ENCODE measurements at regions not wholly inside any gene's neighbourhood (a gene's known extent, or its start where the extent isn't known, plus 50 kb on each side); places are given as distances from the start of the nearest gene placed in this dataset.

DNA sequence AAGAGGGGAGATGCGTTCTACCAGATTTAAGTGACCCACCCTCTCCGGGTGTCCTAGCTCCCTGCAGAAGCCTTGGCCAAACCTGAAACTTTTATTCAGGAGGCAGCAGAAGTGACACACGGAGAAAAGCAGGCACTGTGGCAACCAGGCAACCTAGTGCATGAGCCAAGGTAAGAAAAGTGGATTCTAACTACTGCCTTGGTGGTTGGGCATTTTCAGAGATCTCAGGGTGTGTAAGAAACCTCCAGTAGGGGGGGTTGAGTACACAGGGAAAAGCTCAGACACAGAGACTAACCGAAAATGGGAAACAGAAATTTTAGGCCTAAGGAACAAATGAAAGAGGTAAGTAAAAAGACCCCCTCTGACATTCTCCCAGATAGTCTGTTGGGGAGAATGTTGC, 645.7 kb downstream of the ANKRD7 start:
- TF ChIP-seq, protein P1, sequence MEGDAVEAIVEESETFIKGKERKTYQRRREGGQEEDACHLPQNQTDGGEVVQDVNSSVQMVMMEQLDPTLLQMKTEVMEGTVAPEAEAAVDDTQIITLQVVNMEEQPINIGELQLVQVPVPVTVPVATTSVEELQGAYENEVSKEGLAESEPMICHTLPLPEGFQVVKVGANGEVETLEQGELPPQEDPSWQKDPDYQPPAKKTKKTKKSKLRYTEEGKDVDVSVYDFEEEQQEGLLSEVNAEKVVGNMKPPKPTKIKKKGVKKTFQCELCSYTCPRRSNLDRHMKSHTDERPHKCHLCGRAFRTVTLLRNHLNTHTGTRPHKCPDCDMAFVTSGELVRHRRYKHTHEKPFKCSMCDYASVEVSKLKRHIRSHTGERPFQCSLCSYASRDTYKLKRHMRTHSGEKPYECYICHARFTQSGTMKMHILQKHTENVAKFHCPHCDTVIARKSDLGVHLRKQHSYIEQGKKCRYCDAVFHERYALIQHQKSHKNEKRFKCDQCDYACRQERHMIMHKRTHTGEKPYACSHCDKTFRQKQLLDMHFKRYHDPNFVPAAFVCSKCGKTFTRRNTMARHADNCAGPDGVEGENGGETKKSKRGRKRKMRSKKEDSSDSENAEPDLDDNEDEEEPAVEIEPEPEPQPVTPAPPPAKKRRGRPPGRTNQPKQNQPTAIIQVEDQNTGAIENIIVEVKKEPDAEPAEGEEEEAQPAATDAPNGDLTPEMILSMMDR (IDR thresholded peaks at IDR 0.05), result no peak
- H3K4me3 ChIP-seq, result no peak overlapping the region
- WGBS, 2 donors, result 75 to 78% methylated on average over 4 of the region's 4 CpGs
- intact Hi-C loops (cut with DNase I), result no loop called here
- ATAC-seq (no peak), DNase-seq (no peak), FAIRE-seq (no peak)
- H3K4me1 ChIP-seq, result no peaks in the 10 kb centered on the region
- no peaks in the 10 kb centered on the region for H3K27me3 ChIP-seq
- no peak overlapping the region for H3K27ac ChIP-seq
- H3K36me3 ChIP-seq, result no peaks in the 10 kb centered on the region
- no peaks in the 10 kb centered on the region for H3K9me3 ChIP-seq

- TF ChIP-seq, protein P1 (IDR thresholded peaks at IDR 0.05), result no peak
- Histone ChIP-seq H3K36me3 (no peaks in the 10 kb centered on the region), H3K9me3 (no peaks in the 10 kb centered on the region), H3K4me3 (no peak overlapping the region), H3K27ac (no peak overlapping the region), H3K27me3 (no peaks in the 10 kb centered on the region), H3K4me1 (no peaks in the 10 kb centered on the region)
- ATAC-seq (no peak), FAIRE-seq (no peak), DNase-seq (no peak)
- intact Hi-C loops (cut with DNase I), result no loop called here
- WGBS, 2 donors, result 18 to 27% methylated on average over 3 of the region's 3 CpGs
These were observed 648.1 kb downstream of the ANKRD7 start for GRCh38 chr7:118872568-118872967.

DNA sequence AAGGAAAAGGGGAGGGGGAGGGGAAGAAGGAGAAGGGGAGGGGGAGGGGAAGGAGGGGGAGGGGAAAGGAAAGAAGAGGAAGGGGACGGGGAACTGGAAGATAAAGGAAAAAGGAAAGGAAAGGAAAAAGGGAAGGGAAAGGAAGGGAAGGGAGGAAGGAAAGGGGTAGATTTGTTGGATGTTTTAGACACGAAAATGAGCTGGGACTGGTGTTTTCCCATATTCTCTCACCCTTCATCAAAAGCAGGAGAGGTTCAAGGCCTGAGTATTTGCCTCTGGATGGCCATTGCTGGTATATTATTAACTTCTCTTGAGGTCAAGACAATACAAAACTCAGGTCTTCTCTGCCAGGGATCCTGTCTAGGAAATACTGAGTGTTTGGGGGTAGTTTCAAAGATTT, 652.7 kb downstream of the ANKRD7 start:
- no peak for FAIRE-seq
- intact Hi-C loops (cut with DNase I), result no loop called here
- Histone ChIP-seq H3K27ac (no peak overlapping the region), H3K27me3 (no peaks in the 10 kb centered on the region), H3K4me1 (no peaks in the 10 kb centered on the region), H3K9me3 (no peaks in the 10 kb centered on the region), H3K36me3 (no peaks in the 10 kb centered on the region), H3K4me3 (no peak overlapping the region)
- ATAC-seq, result no peak
- DNase-seq, result no peak
- TF ChIP-seq, protein P1 (IDR thresholded peaks at IDR 0.05), result no peak
- 51 to 55% methylated on average over 2 of the region's 2 CpGs for WGBS, 2 donors

DNA sequence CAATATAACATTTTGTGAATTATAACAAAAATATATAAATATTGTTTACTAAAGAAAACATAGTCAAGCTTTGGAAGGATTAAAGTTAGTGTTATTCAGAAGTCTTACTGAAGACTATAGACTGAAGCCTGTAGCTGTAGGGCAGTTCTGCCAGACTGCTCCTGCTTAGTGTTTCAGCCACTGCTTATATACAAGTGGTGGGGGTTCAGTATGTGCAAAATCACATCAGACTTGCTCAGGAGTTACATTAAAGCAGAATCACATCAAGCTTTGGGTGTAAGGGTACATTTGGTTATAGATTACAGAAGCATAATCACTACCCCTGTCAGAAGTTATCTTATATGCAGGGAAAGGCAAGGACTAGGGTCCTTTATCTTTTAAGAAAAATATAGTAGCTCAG, 653.8 kb downstream of the ANKRD7 start:
- no peak for DNase-seq
- no peak for FAIRE-seq
- intact Hi-C loops (cut with DNase I), result no loop called here

DNA sequence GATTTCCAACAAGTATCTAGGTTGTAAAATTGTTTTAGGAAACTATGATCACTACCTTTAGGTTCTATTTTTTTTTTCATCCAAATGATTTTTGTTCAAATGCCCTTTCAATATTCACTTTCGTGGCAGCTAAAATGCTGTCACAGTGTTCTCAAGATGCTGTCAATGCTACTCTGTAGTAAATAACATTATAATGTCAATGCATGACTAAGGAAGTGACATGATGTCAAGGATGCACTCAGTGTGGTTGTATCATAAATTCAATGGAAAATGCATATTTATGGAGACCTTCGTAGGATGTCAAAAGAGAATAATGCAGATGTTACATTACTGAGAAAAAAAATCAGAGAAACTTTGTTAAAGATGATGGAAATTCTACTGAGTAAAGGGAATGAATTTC, 673.8 kb downstream of the ANKRD7 start:
- no peak overlapping the region for H3K4me3 ChIP-seq
- no peaks in the 10 kb centered on the region for H3K27me3 ChIP-seq
- TF ChIP-seq, protein P1 (IDR thresholded peaks at IDR 0.05), result no peak
- intact Hi-C loops (cut with DNase I), result no loop called here
- FAIRE-seq, result no peak
- 59 to 66% methylated on average over 2 of the region's 2 CpGs for WGBS, 2 donors
- H3K4me1 ChIP-seq, result no peaks in the 10 kb centered on the region
- H3K36me3 ChIP-seq, result no peaks in the 10 kb centered on the region
- H3K27ac ChIP-seq, result no peak overlapping the region
- no peak for ATAC-seq
- DNase-seq, result no peak
- no peaks in the 10 kb centered on the region for H3K9me3 ChIP-seq

More for the DNA sequence above, 653.8 kb downstream of the ANKRD7 start:
- no peak overlapping the region for H3K4me3 ChIP-seq
- ATAC-seq, result no peak
- no peak overlapping the region for H3K27ac ChIP-seq
- no peaks in the 10 kb centered on the region for H3K27me3 ChIP-seq
- H3K36me3 ChIP-seq, result no peaks in the 10 kb centered on the region
- no peaks in the 10 kb centered on the region for H3K4me1 ChIP-seq
- no peaks in the 10 kb centered on the region for H3K9me3 ChIP-seq
- TF ChIP-seq, protein P1 (IDR thresholded peaks at IDR 0.05), result no peak
